GM12892 (cell line): ENCODE measurements at regions not wholly inside any gene's neighbourhood (a gene's known extent, or its start where the extent isn't known, plus 50 kb on each side); places are given as distances from the start of the nearest gene placed in this dataset.

Experiments used
- POLR2A ChIP-seq: IDR thresholded peaks from 2 replicates; pipeline ENCODE4 v1.6.1; 2011; ENCODE audit warnings: low read depth, low read length, control low read depth
- POLR2AphosphoS5 ChIP-seq: IDR thresholded peaks from 2 replicates; pipeline ENCODE4 v1.6.1; 2011; ENCODE audit warnings: low read depth, low read length, control low read depth
- TAF1 ChIP-seq: IDR thresholded peaks from 2 replicates; pipeline ENCODE4 v1.6.1; 2011; ENCODE audit warnings: low read depth, mild to moderate bottlenecking, control low read depth, low read length, borderline replicate concordance

DNA sequence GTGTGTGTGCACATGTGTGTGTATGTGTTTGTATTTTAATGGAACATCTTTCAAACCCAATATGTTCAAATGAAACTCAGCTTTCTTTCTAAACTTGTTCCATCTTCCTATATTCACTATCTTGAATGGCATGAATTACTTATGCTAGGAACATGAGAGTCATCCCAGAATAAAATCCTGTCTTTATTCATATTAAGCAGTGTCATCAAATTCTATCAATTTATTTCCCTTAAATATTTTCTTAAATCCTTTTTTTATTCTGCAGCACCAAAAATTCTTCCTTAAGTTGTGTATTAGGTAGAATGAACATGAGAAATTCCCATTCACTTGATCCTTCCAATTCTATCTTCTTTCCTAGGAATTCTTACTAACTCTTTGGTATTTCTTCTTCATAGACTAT, 146.6 kb upstream of the PCDH15 start:
- no peak for TF ChIP-seq POLR2A
- TF ChIP-seq POLR2AphosphoS5 = no peak
- TF ChIP-seq TAF1 = no peak
